DND-41 (cell line): ENCODE measurements at regions not wholly inside any gene's neighbourhood (a gene's known extent, or its start where the extent isn't known, plus 50 kb on each side); places are given as distances from the start of the nearest gene placed in this dataset.

Experiments
- ATAC-seq: fragments of 200-7000 bp; cut with Tn5 transposase; 3 replicates; pipeline ENCODE4 v1.9.1; 2021; ENCODE audit warnings: low read depth; ENCODE audit not compliant: insufficient read depth
- DNase-seq: peaks from one replicate; pipeline ENCODE4 v3.0.0-alpha.2; 2020
- H2AFZ ChIP-seq: 2 replicates; pipeline ENCODE4 v1.6.0; 2012; ENCODE audit warnings: low read depth, low read length
- H3K27ac ChIP-seq: 2 replicates; pipeline ENCODE4 v1.5.1; 2012; ENCODE audit warnings: low read length, inconsistent platforms
- H3K27me3 ChIP-seq: fragments of 200-600 bp; sonication (generic); 2 replicates; pipeline ENCODE4 v1.6.0; 2012; ENCODE audit warnings: low read length, mild to moderate bottlenecking, inconsistent platforms; ENCODE audit not compliant: insufficient read depth, poor library complexity
- H3K36me3 ChIP-seq: 2 replicates; pipeline ENCODE4 v1.5.1; 2012; ENCODE audit warnings: low read length, inconsistent platforms; ENCODE audit not compliant: insufficient read depth
- H3K4me1 ChIP-seq: 2 replicates; pipeline ENCODE4 v1.5.1; 2012; ENCODE audit warnings: mild to moderate bottlenecking, low read length; ENCODE audit not compliant: insufficient read depth
- H3K4me2 ChIP-seq: 2 replicates; pipeline ENCODE4 v1.6.0; 2012; ENCODE audit warnings: mild to moderate bottlenecking, moderate library complexity, low read length, inconsistent platforms; ENCODE audit not compliant: insufficient read depth
- H3K4me3 ChIP-seq, 2 experiments: fragments of 200-600 bp in 1 of 2; shearing (Covaris generic) in 1 of 2; 2 replicates each; pipeline ENCODE4 v1.5.1; 2012 to 2016; ENCODE audit warnings: inconsistent platforms in 2 of 2, low read length in 2 of 2, mild to moderate bottlenecking in 2 of 2, low read depth in 1 of 2, moderate library complexity in 1 of 2
- H3K79me2 ChIP-seq: 2 replicates; pipeline ENCODE4 v1.6.0; 2012; ENCODE audit warnings: low read length, inconsistent platforms; ENCODE audit not compliant: insufficient read depth
- H3K9ac ChIP-seq: 2 replicates; pipeline ENCODE4 v1.6.0; 2012; ENCODE audit warnings: low read depth, mild to moderate bottlenecking, inconsistent platforms, low read length, moderate library complexity
- H3K9me3 ChIP-seq: 2 replicates; pipeline ENCODE4 v1.5.1; 2012; ENCODE audit warnings: low read length, moderate library complexity, mild to moderate bottlenecking, inconsistent platforms; ENCODE audit not compliant: insufficient read depth, severe bottlenecking
- H4K20me1 ChIP-seq: 2 replicates; pipeline ENCODE4 v1.6.0; 2012; ENCODE audit warnings: low read length; ENCODE audit not compliant: insufficient read depth
- EZH2 ChIP-seq: IDR thresholded peaks from 3 replicates; pipeline ENCODE4 v1.6.1; 2012; ENCODE audit warnings: borderline replicate concordance, low read depth, mild to moderate bottlenecking, moderate library complexity, low read length, inconsistent platforms; ENCODE audit not compliant: severe bottlenecking
- TF ChIP-seq, protein P1 (sequence below): IDR thresholded peaks from 2 replicates; pipeline ENCODE4 v1.5.1; 2012; ENCODE audit warnings: borderline replicate concordance, low read length, moderate library complexity, mild to moderate bottlenecking; ENCODE audit not compliant: poor library complexity, severe bottlenecking; ENCODE audit errors: extremely low read depth

GRCh38 chrX:69094977-69095669 lies 70.1 kb downstream of the PJA1 start:
- ATAC-seq: no peak
- no peaks in the 10 kb centered on the region for H3K27me3 ChIP-seq

DNA sequence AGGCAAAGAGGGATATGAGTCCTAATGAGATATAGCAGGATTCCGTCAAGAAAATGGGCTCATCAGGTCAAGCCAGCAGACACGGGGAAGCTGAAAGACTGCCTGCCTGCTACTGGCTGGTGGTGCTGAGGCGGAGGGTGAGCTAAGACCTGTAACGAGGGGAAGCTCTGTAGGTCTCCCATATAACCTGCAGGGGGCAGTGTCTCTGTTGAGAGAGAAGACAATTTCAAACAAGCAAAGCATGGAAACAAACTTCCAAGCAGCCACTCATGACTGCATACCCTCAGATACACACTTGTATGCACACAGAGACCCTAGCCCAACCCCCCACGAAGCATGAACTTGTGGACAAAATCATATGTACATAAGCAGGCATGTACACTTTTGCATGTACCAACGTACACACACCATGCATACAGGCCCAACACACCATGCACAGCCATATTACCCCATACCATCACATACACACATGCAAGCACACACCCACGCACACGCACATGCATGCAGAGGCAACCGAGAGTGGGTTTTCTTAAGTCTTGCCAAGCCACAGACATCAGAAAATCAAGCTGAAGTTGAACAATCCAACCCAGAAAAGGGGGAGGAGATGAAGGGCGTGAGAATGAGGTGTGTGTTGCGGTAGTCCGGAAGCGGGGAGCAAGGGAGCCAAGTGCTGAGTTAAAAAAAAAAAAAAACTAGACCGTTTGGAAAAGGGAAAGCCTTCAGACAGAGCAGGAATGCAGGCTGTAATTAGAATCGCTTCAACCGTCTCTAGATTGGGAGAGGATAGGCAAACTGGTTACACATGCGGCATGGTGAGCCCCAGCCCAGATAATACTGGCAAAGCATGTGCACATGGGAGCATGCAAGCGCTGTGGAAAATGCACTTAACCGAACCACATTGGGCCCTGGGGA lies 71.0 kb downstream of the PJA1 start:
- Histone ChIP-seq H3K9ac (no peak overlapping the region), H3K27ac (no peak overlapping the region), H3K27me3 (no peaks in the 10 kb centered on the region), H2AFZ (no peak overlapping the region), H3K4me3 (no peak overlapping the region), H4K20me1 (no peaks in the 10 kb centered on the region), H3K4me2 (no peak overlapping the region), H3K9me3 (no peaks in the 10 kb centered on the region), H3K4me1 (no peaks in the 10 kb centered on the region), H3K36me3 (no peaks in the 10 kb centered on the region), H3K79me2 (no peaks in the 10 kb centered on the region)
- TF ChIP-seq, protein P1, sequence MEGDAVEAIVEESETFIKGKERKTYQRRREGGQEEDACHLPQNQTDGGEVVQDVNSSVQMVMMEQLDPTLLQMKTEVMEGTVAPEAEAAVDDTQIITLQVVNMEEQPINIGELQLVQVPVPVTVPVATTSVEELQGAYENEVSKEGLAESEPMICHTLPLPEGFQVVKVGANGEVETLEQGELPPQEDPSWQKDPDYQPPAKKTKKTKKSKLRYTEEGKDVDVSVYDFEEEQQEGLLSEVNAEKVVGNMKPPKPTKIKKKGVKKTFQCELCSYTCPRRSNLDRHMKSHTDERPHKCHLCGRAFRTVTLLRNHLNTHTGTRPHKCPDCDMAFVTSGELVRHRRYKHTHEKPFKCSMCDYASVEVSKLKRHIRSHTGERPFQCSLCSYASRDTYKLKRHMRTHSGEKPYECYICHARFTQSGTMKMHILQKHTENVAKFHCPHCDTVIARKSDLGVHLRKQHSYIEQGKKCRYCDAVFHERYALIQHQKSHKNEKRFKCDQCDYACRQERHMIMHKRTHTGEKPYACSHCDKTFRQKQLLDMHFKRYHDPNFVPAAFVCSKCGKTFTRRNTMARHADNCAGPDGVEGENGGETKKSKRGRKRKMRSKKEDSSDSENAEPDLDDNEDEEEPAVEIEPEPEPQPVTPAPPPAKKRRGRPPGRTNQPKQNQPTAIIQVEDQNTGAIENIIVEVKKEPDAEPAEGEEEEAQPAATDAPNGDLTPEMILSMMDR: peak; percentile 50
- TF ChIP-seq EZH2: no peak
- ATAC-seq (peak; percentile 52; the same call in 1 of the 3 replicates), DNase-seq (peak; percentile 30)

More at GRCh38 chrX:69094977-69095669, 70.1 kb downstream of the PJA1 start:
- no peaks in the 10 kb centered on the region for H3K79me2 ChIP-seq
- H2AFZ ChIP-seq: no peak overlapping the region
- H3K27ac ChIP-seq: no peak overlapping the region
- DNase-seq: no peak
- TF ChIP-seq EZH2: no peak
- TF ChIP-seq, protein P1: no peak
- no peaks in the 10 kb centered on the region for H3K4me1 ChIP-seq
- H3K9me3 ChIP-seq: no peaks in the 10 kb centered on the region
- no peak overlapping the region for H3K9ac ChIP-seq
- H3K36me3 ChIP-seq: no peaks in the 10 kb centered on the region
- no peak overlapping the region for H3K4me3 ChIP-seq
- no peak overlapping the region for H3K4me2 ChIP-seq
- no peaks in the 10 kb centered on the region for H4K20me1 ChIP-seq

DNA sequence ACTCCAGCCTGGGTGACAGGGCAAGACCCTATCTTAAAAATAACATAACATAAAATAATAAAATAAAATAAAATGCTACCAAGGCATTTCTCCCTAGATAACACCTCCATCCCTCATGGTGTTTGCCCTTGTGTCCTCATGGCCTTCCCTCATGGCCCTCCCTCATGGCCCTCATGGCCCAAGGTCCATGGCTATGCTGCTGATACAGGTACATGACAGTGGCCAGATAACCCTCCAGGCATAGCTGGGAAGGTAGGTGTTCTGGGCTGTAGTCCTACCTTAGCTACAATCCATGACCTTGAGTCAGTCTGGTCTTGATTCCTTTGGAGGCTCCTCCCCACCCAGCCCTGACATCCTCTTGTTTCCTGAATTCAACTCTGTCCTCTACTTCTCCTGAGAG lies 75.2 kb downstream of the PJA1 start:
- Histone ChIP-seq H3K27ac (no peak overlapping the region), H3K27me3 (no peaks in the 10 kb centered on the region), H3K9ac (no peak overlapping the region), H3K36me3 (no peaks in the 10 kb centered on the region), H4K20me1 (no peaks in the 10 kb centered on the region), H2AFZ (no peak overlapping the region), H3K9me3 (no peaks in the 10 kb centered on the region), H3K79me2 (no peaks in the 10 kb centered on the region), H3K4me1 (no peaks in the 10 kb centered on the region), H3K4me2 (no peak overlapping the region), H3K4me3 (no peak overlapping the region)
- no peak for ATAC-seq
- no peak for DNase-seq
- TF ChIP-seq EZH2: no peak
- TF ChIP-seq, protein P1: no peak
